ENCODE measurements at regions not wholly inside any gene's neighbourhood (a gene's known extent, or its start where the extent isn't known, plus 50 kb on each side); places are given as distances from the start of the nearest gene placed in this dataset.

DNA sequence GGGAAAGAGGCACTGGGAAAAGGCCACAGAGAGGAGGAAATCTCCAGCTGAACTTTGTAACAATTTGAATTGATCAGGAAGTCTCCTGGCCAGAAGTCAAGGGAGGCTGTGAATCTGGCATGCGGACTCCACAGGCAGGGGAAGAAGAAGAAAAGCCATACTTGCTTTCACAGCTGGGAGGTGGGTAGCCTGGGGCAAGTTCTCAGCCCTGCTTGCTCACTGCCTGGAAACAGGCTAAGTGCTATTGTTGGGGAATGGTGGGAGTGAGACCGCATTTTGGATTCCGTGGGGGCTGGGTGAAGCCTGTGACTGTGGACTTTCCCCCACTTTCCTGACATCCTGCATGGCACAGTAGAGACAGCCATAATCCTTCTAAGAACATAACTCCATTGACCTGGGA is 168.8 kb upstream of the CD96 start:
- no peaks in the 10 kb centered on the region for H3K27me3 ChIP-seq (ENCODE audit: insufficient read depth, low read length)
- H4K8ac ChIP-seq (replicated peaks; ENCODE audit: insufficient read length, low read depth, low read length) = no peak overlapping the region

More for the DNA sequence above, 168.8 kb upstream of the CD96 start:
- no peaks in the 10 kb centered on the region for H3K9me3 ChIP-seq (ENCODE audit: control insufficient read depth, low read depth, low read length)
- Mint-ChIP-seq H3K27me3 (ENCODE audit: low read depth) (no peaks in the 10 kb centered on the region), H3K36me3 (ENCODE audit: insufficient read depth in 1 of 3, low read depth in 3 of 3) (peaks cover 22 to 35% (median 28%) of the 10 kb centered on the region in 3 experiments), H3K4me1 (peaks cover 0 to under 1% of the 10 kb centered on the region in 2 experiments; a peak in 2 of 4 replicates), H3K27ac (no peak overlapping the region), H3K4me3 (no peak overlapping the region), H3K9me3 (peaks cover 41 to 52% of the 10 kb centered on the region in 2 experiments)
- H3T11ph ChIP-seq (ENCODE audit: low read length) = no peak overlapping the region
- no peaks in the 10 kb centered on the region for H3K23me2 ChIP-seq (ENCODE audit: insufficient read length, low read depth, low read length, poor library complexity, severe bottlenecking)
- no peak for DNase-seq
- no peak overlapping the region for H2BK20ac ChIP-seq (ENCODE audit: low read depth, low read length, poor library complexity, severe bottlenecking)
- H3K4ac ChIP-seq (ENCODE audit: low read depth, low read length) = no peak overlapping the region
- no peak overlapping the region for H3K14ac ChIP-seq (ENCODE audit: insufficient read depth, low read length)
- no CpG with 5 or more reads among the region's 3 CpGs for WGBS (ENCODE audit: extremely low coverage, insufficient read length, low lambda C conversion rate)
- H3K18ac ChIP-seq (ENCODE audit: insufficient read length, low read depth, low read length) = no peak overlapping the region
- no peak overlapping the region for H4K5ac ChIP-seq (ENCODE audit: insufficient read length, low read depth, low read length)
- H3K4me2 ChIP-seq (ENCODE audit: insufficient read depth, insufficient read length, low read length) = no peak overlapping the region
- H3K9ac ChIP-seq (ENCODE audit: extremely low read depth, insufficient read length, low read length) = no peak overlapping the region
- no peak overlapping the region for H2AFZ ChIP-seq (ENCODE audit: low read length)
- H2BK15ac ChIP-seq (ENCODE audit: low read depth, low read length) = no peak overlapping the region
- no peak overlapping the region for H3K27ac ChIP-seq (ENCODE audit: insufficient read length, low read depth, low read length)
- no peak overlapping the region for H3K56ac ChIP-seq (ENCODE audit: insufficient read length, low read depth, low read length)
- H3K79me2 ChIP-seq (ENCODE audit: insufficient read depth, low read length) = no peaks in the 10 kb centered on the region
- no peak overlapping the region for H2BK5ac ChIP-seq (ENCODE audit: insufficient read length, low read length)
- no peaks in the 10 kb centered on the region for H4K20me1 ChIP-seq (ENCODE audit: control insufficient read depth, insufficient read depth, insufficient read length)
- H3K23ac ChIP-seq (ENCODE audit: insufficient read length, low read depth, low read length) = no peak overlapping the region
- H2BK120ac ChIP-seq (ENCODE audit: low read depth, low read length, poor library complexity, severe bottlenecking) = no peak overlapping the region
- TF ChIP-seq, protein P1, sequence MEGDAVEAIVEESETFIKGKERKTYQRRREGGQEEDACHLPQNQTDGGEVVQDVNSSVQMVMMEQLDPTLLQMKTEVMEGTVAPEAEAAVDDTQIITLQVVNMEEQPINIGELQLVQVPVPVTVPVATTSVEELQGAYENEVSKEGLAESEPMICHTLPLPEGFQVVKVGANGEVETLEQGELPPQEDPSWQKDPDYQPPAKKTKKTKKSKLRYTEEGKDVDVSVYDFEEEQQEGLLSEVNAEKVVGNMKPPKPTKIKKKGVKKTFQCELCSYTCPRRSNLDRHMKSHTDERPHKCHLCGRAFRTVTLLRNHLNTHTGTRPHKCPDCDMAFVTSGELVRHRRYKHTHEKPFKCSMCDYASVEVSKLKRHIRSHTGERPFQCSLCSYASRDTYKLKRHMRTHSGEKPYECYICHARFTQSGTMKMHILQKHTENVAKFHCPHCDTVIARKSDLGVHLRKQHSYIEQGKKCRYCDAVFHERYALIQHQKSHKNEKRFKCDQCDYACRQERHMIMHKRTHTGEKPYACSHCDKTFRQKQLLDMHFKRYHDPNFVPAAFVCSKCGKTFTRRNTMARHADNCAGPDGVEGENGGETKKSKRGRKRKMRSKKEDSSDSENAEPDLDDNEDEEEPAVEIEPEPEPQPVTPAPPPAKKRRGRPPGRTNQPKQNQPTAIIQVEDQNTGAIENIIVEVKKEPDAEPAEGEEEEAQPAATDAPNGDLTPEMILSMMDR (conservative IDR thresholded peaks at IDR 0.05) = no peak
- no peak overlapping the region for H4K91ac ChIP-seq (ENCODE audit: insufficient read length, low read depth, low read length)
- no peak overlapping the region for H2AK5ac ChIP-seq (ENCODE audit: insufficient read length, low read length)
- no peaks in the 10 kb centered on the region for H3K4me1 ChIP-seq (ENCODE audit: insufficient read depth, low read length)
- no peak overlapping the region for H2BK12ac ChIP-seq (ENCODE audit: insufficient read length, low read depth, low read length)
- no peaks in the 10 kb centered on the region for H3K79me1 ChIP-seq (ENCODE audit: insufficient read depth, low read depth, low read length, poor library complexity, severe bottlenecking)
